NCI-H446 treated with DMSO at 0.1 percent for 48 hours (cell line): ENCODE measurements at regions not wholly inside any gene's neighbourhood (a gene's known extent, or its start where the extent isn't known, plus 50 kb on each side); places are given as distances from the start of the nearest gene placed in this dataset.

ENCODE experiments used
- DNase-seq: peaks from one replicate; lab custom pipeline; 2025; lab: John Stamatoyannopoulos, UW

- peak; percentile 82 for DNase-seq
Measured at GRCh38 chr6:138577151-138577915, 78.0 kb upstream of the NHSL1 start.

- DNase-seq = no peak
Measured at GRCh38 chr6:138580040-138580439, 80.7 kb upstream of the NHSL1 start.

GRCh38 chr6:138580801-138581200 lies 81.5 kb upstream of the NHSL1 start:
- no peak for DNase-seq

- DNase-seq = no peak
Measured at GRCh38 chr6:138582573-138582972, 83.3 kb upstream of the NHSL1 start.

- no peak for DNase-seq
Measured at GRCh38 chr6:138586638-138587037, 87.3 kb upstream of the NHSL1 start.

- DNase-seq = peak; percentile 31
Measured at GRCh38 chr6:138588805-138589434, 89.6 kb upstream of the NHSL1 start.

GRCh38 chr6:138590796-138591709 lies 91.8 kb upstream of the NHSL1 start:
- DNase-seq = peak; percentile 27

GRCh38 chr6:138592749-138593123 lies 93.4 kb upstream of the NHSL1 start:
- DNase-seq = no peak

- DNase-seq = no peak
Measured at GRCh38 chr6:138593124-138593877, 94.0 kb upstream of the NHSL1 start.

GRCh38 chr6:138593909-138594757 lies 94.8 kb upstream of the NHSL1 start:
- DNase-seq = no peak

- no peak for DNase-seq
Measured at GRCh38 chr6:138594758-138595140, 95.5 kb upstream of the NHSL1 start.

GRCh38 chr6:138596126-138596525 lies 96.8 kb upstream of the NHSL1 start:
- DNase-seq = no peak

GRCh38 chr6:138596591-138596990 lies 97.3 kb upstream of the NHSL1 start:
- DNase-seq = no peak

GRCh38 chr6:138597336-138597735 lies 98.0 kb upstream of the NHSL1 start:
- no peak for DNase-seq

GRCh38 chr6:138598562-138599173 lies 99.4 kb upstream of the NHSL1 start:
- DNase-seq = no peak

GRCh38 chr6:138600261-138600660 lies 101.0 kb upstream of the NHSL1 start:
- no peak for DNase-seq

GRCh38 chr6:138600726-138601125 lies 101.4 kb upstream of the NHSL1 start:
- no peak for DNase-seq

- no peak for DNase-seq
Measured at GRCh38 chr6:138601128-138601527, 101.8 kb upstream of the NHSL1 start.

GRCh38 chr6:138605958-138606357 lies 106.7 kb upstream of the NHSL1 start:
- no peak for DNase-seq
